ENCODE measurements at regions not wholly inside any gene's neighbourhood (a gene's known extent, or its start where the extent isn't known, plus 50 kb on each side); places are given as distances from the start of the nearest gene placed in this dataset.

DNA sequence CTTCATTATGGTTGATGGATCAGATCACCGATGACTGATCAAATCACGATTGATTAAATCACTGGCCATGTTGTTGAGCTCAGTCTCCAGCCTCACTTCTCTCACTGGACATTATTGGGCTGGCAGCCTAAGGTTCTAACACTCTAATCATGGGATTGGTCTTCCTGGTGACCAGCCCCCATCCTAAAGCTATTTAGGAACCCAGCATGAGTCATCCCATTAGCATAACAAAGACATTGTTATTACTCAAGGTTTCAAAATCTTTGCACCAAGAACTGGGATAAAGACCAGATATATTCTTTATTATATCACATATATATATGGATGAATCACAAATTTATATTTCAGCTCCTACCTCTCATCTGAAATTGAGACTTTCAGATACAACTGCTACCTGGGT is 272.1 kb upstream of the IL12B start:
- DNase-seq, result no peak

DNA sequence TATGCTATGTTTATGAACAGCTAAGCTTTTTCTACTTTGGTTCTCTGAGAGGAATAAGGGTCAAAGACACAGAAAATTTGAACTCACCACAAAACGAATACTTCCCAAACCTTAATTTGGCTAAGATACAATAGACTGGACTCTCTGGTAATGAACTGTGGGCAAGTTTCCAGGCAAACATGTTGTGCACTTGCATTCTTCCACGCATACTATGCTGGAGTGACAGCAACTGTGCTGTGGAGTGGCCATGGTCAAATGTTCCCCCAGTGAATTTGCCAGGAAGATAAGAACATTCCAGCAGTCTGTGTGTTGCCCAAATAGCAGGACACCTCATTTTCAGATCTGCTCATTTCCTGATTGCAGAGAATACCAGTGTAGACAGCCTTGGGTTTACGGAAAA is 275.3 kb upstream of the IL12B start:
- DNase-seq, result no peak

DNA sequence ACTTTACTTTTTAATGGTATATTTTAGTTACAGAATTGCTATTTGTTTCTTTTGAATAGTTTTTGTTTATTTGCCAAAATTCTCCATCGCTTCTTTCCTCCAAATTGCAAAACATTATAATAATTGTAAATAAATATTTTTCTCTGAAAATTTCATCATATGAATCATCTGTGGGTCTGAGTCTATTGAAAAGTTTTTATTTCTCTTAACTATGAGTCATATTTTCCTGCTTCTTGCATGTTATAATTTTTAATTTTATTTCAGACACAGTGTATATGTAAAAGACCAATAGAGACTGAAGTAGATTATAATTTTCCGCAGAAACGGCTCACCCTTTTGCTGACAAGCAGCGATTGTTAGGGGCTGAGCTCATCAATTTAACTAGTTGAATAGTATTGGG is 279.1 kb upstream of the IL12B start:
- no peak for DNase-seq

DNA sequence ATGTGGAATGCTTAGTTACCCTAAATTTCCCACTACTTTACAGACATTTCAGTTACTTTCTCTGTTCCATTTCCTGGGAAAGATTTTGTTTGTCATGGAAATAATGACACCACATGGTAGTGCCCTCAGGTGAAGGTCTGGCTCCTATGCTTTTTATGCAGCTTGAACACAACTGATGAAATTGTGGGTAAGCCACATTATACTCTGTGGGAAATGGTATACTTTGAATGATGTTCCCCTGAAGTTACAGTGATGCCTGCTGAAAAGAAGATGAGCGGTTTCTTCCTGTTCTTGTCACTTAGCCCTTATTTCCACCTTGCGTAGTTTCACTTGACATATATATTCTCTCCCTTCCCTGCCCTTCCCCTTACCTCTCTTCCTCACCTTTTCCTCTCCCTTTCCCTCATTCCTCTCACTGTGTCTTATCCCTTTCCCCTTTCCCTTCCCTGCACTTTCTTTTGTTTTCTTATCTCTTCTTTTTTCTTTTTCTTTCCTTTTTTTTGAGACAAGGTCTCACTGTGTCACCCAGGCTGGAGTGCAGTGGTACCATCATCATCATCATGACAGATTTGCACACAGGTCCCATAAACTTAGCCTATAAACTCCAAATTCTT is 280.8 kb upstream of the IL12B start:
- no peak for DNase-seq

DNA sequence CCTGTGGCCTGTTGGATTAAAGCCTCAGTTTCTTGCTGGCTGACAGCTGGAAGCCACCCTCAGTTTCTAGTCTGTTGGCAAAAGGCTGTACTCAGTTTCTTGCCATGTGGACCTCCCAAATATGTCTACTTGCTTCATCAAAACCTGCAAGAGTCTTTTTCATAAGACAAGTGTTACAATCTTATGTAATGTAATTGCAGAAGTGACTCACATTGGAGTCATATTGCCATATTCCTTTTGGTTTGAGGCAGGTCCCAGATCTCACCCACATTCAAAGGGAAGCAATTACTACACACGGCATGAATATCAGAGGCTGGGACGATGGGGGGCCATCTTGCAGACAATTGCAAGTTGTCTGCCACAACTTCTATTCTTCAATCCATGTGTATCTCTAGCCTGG is 286.7 kb upstream of the IL12B start:
- DNase-seq, result no peak

DNA sequence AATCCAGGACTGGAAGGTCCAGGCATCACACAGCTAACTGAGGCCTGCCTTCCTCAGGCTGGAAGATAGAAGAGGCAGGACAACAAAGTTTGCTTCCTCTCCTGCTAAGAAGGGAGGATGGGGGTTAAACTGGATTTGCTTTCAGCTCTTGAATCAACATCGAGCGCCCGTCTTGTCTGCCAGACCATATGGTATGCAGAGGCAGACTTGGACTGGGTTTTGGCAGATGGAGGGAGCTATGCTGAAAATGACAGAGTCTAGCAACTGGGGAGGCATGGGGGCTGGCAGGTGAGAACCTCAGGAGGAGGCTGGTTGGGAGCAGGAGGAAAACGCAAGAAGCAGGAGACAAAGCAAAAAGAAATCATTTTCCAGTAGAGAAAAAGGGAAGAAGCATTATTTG is 289.5 kb upstream of the IL12B start:
- DNase-seq, result no peak

DNA sequence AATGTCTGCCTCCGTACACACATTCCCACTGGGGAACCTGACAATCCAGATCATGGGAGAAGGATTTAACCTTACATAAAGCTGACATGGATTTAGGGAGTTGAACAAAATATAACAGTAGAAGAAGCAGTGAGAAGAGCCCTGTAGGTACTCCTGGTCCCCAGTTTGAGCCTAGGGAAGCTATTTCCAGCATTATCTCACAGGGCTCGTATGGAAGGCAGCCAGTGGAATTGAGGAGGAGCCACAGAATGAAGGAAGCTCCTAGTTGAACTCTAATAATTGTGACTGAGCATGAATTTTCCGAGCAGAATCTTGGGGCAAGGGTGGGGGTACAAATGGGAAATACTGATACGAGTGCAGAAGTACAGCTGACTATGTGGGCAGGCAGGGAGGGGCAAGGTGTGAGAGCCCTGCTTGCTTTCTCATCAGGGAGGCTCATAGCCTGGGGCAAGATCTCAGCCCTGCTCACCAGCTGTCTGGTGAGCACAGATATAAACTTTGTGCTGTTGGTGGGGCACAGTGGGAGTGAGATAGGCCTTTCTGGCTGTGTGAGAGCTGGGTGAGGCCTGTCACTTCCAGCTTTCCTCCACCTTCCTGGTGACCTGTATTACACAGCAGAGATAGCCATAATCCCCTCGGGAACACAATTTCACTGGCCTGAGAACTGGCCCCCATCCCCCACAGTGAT is 290.7 kb upstream of the IL12B start:
- DNase-seq, result no peak

DNA sequence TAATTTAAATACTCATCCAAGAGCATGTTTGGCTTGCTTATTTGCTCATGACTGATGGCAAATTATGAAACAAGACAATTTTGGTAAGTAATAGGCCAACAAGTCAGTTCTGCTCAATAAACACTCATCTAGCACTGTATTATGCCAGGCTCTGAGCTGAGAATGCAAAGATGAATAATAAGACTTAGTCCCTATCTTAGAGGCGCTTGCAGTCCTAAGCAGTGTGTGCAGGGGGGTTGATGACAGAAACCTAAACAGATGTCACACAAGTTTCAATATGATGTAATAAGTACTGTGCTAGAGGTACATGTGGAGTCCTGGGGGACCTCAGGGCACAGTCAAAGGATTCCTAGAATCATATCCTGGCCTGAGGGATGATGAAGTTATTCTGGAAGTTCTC is 287.6 kb upstream of the ADRA1B start:
- no peak for DNase-seq

DNA sequence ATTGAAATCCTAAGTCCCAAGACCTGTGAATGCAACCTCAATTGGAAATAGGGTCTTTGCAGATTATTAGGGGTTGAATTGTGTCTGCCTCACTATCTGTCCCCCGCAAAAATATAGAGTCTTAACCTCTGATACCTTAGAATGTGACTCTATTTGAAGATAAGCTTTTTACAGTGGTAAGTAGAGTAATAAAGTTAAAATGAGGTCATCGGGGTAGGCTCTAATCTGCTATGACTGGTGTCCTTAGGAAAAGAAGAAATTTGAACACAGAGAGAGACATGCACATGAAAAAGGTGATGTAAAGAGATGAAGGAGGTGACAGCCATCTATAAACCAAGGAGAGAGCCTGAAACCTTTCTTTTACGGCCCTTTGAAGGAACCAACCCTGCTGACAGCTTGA is 287.1 kb upstream of the ADRA1B start:
- DNase-seq, result no peak

DNA sequence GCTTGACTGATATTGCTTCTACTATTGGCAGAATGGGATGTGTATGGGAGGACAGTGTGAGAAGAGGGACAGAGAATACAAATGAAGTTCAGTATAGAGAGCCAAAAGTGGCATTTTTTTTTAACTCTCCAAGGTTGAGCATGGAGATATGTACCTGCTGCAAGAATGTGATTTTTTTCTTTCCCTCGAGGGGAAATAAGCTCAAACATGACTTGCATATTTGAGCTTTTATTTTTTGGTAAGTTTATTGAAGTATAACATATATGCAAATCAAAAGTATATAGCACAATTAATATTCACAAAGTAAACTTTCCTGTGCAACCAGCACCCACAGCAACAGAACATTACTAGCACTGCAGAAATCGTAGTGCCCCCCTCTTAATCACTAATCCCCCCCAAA is 285.7 kb upstream of the ADRA1B start:
- DNase-seq, result no peak

DNA sequence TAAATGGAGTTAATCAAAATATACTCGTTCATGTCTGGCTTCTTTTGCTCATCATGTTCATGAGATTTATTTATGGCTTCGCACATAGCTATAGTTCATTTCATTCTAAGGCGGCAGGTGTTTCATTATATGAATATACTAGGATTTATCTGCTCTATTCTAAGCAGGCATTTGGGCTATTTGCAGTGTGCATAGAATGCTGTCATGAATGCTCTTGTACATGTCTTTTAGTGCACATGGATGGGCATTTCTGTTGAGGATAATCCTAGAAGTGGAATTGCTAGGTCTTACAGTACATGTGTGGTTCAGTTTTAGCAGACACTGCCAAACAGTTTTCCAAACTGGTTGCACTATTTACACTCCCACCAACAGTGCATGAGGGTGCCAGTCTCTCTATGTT is 285.3 kb upstream of the ADRA1B start:
- no peak for DNase-seq

DNA sequence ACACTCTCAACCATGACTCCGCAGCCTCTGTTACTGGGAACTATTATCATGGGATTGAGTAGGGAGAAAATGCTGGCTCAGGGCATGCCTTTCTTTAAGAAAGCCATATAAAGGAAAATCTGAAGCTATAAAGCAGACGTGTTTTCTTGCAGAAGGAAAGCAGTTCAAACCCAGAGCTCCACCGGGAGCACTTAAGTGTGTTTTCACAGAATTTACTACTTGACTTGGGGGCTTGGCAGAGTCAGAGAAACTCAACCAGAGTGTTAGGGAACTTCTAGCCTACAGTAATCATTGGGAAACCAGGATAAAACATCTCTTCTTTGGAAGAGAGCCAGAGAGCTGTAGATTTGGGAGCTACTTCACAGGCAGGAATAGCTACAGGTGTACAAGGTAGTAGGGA is 283.4 kb upstream of the ADRA1B start:
- no peak for DNase-seq

DNA sequence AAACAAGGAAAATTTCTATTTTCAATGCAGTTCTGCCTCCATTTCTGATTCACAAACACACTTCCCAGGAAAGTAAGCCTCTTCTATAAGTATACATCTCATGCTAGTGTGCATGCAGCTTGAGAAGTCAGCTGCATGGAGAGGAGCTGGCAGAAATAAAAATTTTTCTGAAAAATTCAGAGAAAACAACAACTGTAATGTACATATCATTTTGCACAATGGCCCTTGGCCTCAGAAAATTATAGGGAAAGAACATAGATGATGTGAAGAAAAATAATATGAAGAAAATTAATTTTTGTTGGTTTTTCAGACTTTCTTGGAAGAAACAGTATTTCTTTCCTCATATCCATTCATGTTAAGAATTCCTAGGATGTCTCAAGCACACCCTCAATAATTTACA is 277.8 kb upstream of the ADRA1B start:
- DNase-seq, result no peak

DNA sequence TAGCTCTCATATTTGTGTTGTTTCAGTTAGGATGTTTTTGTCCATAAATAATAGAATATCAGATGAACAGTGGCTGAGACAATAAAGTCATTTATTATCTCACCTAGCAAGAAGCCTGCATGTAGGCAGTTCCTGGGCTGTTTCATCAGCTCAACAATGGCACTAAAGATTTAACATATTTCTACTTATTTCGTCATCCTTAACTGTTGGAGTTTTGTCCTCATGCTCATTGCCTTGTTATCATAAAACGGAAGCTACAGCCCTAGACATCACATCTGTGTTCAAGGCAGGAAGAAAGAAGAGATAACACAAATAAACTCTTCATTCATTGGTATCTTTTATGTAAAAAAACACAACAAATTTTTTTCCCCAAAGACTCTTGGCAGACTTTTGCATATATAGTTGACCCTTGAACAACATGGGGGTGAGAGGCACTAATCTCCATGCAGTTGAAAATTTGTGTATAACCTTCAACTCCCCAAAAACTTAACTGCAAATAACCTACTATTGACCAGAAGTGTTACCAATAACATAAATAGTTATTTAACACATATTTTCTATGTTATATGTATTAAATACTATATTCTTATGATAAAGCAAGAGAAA is 277.2 kb upstream of the ADRA1B start:
- DNase-seq, result no peak

DNA sequence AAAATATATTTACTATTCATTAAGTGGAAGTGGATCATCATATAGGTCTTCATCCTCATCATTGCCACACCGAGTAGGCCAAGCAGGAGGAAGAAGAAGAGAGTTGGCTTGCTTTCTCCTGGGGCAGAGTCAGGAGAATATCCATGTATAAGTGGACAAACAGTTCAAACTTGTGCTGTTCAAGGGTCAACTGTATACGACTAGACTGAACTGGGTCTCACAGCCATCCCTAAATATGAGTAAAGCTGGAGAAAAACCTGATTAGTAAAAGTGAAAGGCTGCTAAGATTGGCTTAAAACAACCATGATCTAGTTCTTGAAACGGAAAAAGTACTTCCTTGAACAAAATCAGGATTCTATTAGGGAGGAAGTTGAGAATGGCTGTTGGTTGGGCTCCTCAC is 276.7 kb upstream of the ADRA1B start:
- no peak for DNase-seq

DNA sequence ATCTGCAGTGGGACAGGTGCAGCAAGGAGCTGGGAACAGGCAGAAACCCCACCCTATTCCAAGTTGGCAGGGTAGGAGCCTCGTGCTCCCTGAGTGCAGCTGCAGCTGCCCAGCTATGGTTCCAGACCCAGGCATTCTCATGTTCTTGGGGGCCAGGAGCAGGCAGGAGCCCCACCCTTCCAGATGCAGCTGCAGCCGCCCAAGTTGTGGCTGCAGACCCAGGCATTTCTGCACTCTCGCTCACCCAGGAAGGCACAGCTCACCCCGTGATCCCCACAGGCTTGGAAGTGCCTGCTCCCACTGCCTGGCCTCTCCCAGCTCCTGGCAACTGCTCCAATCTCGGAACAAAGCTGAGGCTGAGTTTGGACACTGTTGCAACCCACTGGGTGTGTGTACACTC is 275.8 kb upstream of the ADRA1B start:
- no peak for DNase-seq

DNA sequence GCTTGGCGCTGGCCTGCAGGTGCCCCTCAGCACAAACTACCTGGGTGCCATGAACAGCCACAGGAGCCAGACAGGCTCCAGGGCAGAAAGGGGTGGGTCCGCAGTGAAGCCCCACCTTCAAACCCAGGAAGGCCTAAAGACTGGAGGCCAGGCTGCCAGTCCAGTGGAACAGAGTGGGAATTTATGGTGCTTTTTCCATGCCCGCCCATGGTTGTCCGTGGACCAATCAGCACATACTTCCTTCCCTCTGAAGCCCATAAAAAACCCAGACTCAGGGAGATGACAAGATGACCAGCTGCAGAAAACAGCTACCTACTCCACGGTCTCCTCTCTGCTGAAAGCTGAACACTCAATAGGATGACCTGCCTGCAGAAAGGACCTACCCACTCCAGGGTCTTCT is 275.4 kb upstream of the ADRA1B start:
- no peak for DNase-seq

DNA sequence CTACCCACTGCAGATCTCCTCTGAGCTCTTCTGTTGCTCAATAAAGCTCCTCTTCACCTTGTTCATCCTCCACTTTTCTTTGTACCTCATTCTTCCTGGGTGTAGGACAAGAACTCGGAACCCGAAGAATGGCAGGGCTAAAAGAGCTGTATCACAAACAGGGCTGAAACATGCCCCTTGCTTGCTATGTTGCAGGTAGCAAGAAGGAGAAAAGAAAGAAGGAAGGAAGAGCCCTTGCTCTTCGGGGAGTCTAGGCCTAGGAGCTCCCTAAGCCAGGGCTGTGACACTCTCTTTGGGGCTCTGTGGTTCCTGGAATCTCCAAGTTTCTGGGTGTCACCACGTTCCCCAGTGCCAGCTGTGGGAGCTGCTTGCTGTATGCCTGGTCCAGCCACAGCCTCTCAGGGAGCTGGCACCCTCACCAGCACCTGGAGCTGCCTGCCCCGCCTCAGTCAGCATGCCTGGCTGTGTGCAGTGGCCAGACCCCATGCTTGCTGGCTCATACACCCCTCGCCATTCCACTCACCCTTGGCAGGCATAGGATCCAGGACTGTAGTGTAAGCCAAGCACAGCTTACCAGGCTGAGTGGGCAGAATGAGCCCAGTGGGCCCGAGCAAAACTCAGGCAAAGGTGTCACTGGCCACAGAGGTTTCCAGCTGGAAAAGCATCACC is 274.8 kb upstream of the ADRA1B start:
- no peak for DNase-seq

DNA sequence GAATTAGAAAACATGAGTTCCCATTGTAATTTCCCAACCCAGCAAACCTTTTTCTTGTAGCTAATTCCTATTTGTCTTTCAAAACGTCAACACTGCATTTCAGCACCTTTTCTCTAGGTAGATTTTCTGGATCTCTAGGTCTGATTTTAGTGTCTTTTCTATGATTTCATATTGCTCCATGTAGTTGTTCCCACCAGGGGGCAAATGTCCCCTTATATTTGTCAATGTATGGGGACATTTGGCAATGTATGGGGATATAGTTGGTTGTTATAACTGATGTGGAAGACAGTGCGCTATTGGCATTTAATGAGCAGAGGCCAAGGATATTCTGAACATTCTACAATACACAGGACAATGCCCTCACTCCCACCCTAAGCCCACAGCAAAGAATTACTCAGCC is 273.9 kb upstream of the ADRA1B start:
- DNase-seq, result no peak

DNA sequence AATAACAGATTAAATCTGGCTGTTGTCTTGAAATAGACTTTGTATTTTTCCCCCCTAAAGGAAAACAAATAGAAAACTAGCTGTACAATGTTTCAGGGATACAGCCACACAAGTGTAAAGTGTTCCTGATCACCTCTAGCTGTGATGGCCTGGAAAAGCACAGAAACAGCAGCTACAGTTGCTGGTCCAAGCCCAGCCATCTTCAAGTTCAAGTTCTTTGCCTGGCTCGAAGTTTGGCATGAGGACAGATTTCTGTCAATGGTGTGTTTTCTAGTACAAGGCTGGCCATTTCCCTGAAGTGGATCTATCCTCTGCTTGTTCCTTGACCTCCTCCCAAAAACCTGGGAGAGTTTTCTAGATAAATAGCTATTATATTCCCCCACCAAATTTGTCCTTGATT is 272.2 kb upstream of the ADRA1B start:
- DNase-seq, result no peak

DNA sequence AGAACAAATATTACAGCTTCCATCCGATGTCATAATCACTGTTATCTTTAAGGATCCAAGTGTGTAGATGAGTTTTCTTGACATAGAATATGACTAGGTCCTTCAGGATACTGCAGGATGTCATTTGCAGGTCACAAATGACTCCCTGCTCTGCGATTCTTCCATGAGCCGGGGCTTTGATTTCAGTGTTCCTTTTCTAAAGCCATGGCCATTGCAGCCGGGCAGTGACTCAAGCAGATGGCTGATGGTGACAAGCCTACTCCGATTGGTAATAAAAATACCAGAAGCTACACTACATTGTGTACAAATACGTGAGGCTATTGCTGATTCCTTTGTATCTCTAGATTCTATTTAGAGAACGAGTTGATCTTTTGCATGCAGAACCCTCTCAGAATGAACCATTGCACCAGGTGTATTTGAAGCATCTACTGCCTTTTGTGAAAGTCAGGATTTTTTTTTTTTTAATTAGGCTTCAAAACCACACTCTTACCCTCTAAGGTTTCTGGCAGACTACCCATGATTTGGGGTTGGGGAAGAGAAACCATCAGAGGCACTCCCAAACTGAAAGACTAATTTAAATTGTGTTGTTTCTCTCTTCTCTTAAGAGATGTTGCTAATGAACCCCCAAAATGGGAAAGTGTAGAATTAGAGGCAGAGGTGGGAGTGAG is 271.0 kb upstream of the ADRA1B start:
- DNase-seq, result no peak

DNA sequence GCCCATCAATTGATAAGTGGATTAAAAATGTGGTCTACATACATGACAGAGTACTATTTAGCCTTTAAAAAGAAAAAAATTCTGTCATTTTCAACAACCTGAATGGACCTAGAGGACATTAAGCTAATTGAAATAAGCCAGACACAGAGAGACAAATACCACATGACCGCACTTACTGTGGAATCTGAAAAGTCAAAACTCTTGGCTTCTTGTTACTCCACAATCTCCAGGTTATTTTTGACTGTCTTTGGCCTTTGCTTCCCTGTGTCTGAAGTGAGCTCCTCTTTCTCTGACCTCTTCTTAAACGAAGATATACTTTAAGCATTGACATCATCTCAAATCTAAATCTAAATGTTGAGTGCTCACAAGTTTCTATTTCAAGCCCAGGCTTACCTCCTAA is 265.5 kb upstream of the ADRA1B start:
- DNase-seq, result no peak

DNA sequence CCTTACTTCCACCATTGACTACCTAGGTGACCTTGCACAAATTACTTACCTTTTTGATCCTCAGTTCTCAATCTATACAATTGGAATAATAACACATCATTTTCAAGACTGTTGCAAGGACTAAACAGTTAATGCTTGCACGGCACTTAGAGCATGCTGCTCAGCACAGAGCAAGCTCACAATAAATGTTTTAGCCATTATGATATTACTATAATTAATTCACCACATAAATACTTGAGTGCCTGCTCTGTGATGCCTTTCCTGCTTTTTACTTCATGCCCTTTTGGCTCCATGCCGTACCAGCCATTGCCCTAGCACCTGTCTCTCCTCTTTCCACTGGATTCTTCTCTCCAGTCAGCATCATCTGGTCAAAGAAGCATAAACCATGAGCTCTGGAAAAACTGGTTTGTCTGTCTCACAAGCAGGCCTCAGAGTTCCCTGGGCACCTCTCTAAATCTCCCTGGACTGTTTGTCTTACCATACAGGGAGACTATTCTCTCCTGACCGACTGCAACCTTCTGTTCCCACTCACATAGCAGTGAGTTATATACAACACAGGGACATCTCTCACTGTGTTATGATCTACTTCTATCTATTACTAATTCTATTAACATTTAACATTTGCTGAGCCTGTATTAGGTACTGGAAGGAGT is 260.4 kb upstream of the ADRA1B start:
- no peak for DNase-seq

Data from activated CD4-positive, alpha-beta T cell treated with anti-CD3 and anti-CD28 coated beads for 48 hours (primary cell).